HG02943 (cell line): ENCODE measurements at regions not wholly inside any gene's neighbourhood (a gene's known extent, or its start where the extent isn't known, plus 50 kb on each side); places are given as distances from the start of the nearest gene placed in this dataset.
"Not testable (repeated sequence)": the region's sequence is repeated elsewhere in the genome, so short reads cannot be mapped to it uniquely, and the experiment has no call there.

Experiments used
- ATAC-seq: cut with Tn5 transposase; IDR thresholded peaks from one replicate; pipeline ENCODE4 v1.9.1; 2021; ENCODE audit warnings: mild to moderate bottlenecking, low read depth, moderate library complexity; ENCODE audit not compliant: unreplicated experiment

GRCh38 chr14:53380052-53380866 is 227.1 kb upstream of the DDHD1 start:
- ATAC-seq = no peak

- no peak for ATAC-seq
Observed at GRCh38 chr14:53378142-53378541, 225.0 kb upstream of the DDHD1 start.

GRCh38 chr14:53376064-53376463 is 222.9 kb upstream of the DDHD1 start:
- no peak for ATAC-seq

- no peak for ATAC-seq
Observed at GRCh38 chr14:53375599-53375998, 222.5 kb upstream of the DDHD1 start.

- no peak for ATAC-seq
Observed at GRCh38 chr14:53368711-53369201, 215.6 kb upstream of the DDHD1 start.

GRCh38 chr14:53368066-53368465 is 214.9 kb upstream of the DDHD1 start:
- ATAC-seq = no peak

- ATAC-seq = no peak
Observed at GRCh38 chr14:53367644-53368026, 214.5 kb upstream of the DDHD1 start.

GRCh38 chr14:53365486-53366130 is 212.5 kb upstream of the DDHD1 start:
- no peak for ATAC-seq

GRCh38 chr14:53362916-53363315 is 209.8 kb upstream of the DDHD1 start:
- ATAC-seq = not testable (repeated sequence)

GRCh38 chr14:53360829-53361228 is 207.7 kb upstream of the DDHD1 start:
- no peak for ATAC-seq

GRCh38 chr14:53358166-53358565 is 205.0 kb upstream of the DDHD1 start:
- ATAC-seq = no peak

GRCh38 chr14:53356361-53357150 is 203.4 kb upstream of the DDHD1 start:
- ATAC-seq = no peak

GRCh38 chr14:53355581-53356112 is 202.5 kb upstream of the DDHD1 start:
- no peak for ATAC-seq

- no peak for ATAC-seq
Observed at GRCh38 chr14:53354336-53354735, 201.2 kb upstream of the DDHD1 start.

GRCh38 chr14:53350866-53351265 is 197.7 kb upstream of the DDHD1 start:
- ATAC-seq = no peak

GRCh38 chr14:53350429-53350828 is 197.3 kb upstream of the DDHD1 start:
- ATAC-seq = no peak

GRCh38 chr14:53346988-53347387 is 193.9 kb upstream of the DDHD1 start:
- no peak for ATAC-seq

- ATAC-seq = no peak
Observed at GRCh38 chr14:53341324-53341723, 188.2 kb upstream of the DDHD1 start.

- no peak for ATAC-seq
Observed at GRCh38 chr14:53338192-53338591, 185.1 kb upstream of the DDHD1 start.

- ATAC-seq = no peak
Observed at GRCh38 chr14:53336729-53337128, 183.6 kb upstream of the DDHD1 start.

- no peak for ATAC-seq
Observed at GRCh38 chr14:53333809-53334208, 180.7 kb upstream of the DDHD1 start.
